Bronchial epithelial cell (primary cell): ENCODE measurements at regions not wholly inside any gene's neighbourhood (a gene's known extent, or its start where the extent isn't known, plus 50 kb on each side); places are given as distances from the start of the nearest gene placed in this dataset.
"Not testable (repeated sequence)": the region's sequence is repeated elsewhere in the genome, so short reads cannot be mapped to it uniquely, and the experiment has no call there.

Experiments
- DNase-seq: peaks from one replicate; pipeline ENCODE4 v3.0.0-alpha.2; 2010; ENCODE audit warnings: low read depth
- FAIRE-seq: peaks from 2 replicates; lab custom pipeline; 2011; peaks lifted over from hg19 to GRCh38; lab: Jason Lieb, UNC
- H3K27me3 ChIP-seq: 2 replicates; pipeline ENCODE4 v1.5.1; 2011; ENCODE audit warnings: low read length; ENCODE audit not compliant: control insufficient read depth, insufficient read depth
- H3K36me3 ChIP-seq: 2 replicates; pipeline ENCODE4 v1.5.1; 2011; ENCODE audit warnings: low read length; ENCODE audit not compliant: control insufficient read depth, insufficient read depth
- H3K4me3 ChIP-seq: 2 replicates; pipeline ENCODE4 v1.5.1; 2011; ENCODE audit warnings: mild to moderate bottlenecking, low read depth, low read length, control low read depth
- CTCF ChIP-seq: IDR thresholded peaks from 2 replicates; pipeline ENCODE4 v1.5.1; 2011; ENCODE audit warnings: mild to moderate bottlenecking, moderate library complexity, low read length, control low read depth, inconsistent platforms; ENCODE audit not compliant: insufficient read depth, severe bottlenecking

GRCh38 chr2:223316342-223316741, 264.4 kb downstream of the KCNE4 start:
- FAIRE-seq (no peak), DNase-seq (no peak)
- H3K36me3 ChIP-seq, result no peaks in the 10 kb centered on the region
- no peak for TF ChIP-seq CTCF
- H3K4me3 ChIP-seq, result no peak overlapping the region
- H3K27me3 ChIP-seq, result no peaks in the 10 kb centered on the region

- H3K36me3 ChIP-seq, result no peaks in the 10 kb centered on the region
- H3K27me3 ChIP-seq, result no peaks in the 10 kb centered on the region
- DNase-seq (no peak), FAIRE-seq (no peak)
- no peak overlapping the region for H3K4me3 ChIP-seq
- TF ChIP-seq CTCF, result no peak
Observed at GRCh38 chr2:223319601-223320000, 267.6 kb downstream of the KCNE4 start.

- no peak for TF ChIP-seq CTCF
- DNase-seq (no peak), FAIRE-seq (no peak)
Observed at GRCh38 chr2:223324402-223324801, 272.4 kb downstream of the KCNE4 start.

GRCh38 chr2:223328578-223328977, 273.6 kb downstream of the SCG2 start:
- Histone ChIP-seq H3K27me3 (no peaks in the 10 kb centered on the region), H3K4me3 (no peak overlapping the region), H3K36me3 (no peaks in the 10 kb centered on the region)
- DNase-seq, result no peak
- no peak for TF ChIP-seq CTCF
- FAIRE-seq, result no peak

More at GRCh38 chr2:223324402-223324801, 272.4 kb downstream of the KCNE4 start:
- no peaks in the 10 kb centered on the region for H3K36me3 ChIP-seq
- no peak overlapping the region for H3K4me3 ChIP-seq
- no peaks in the 10 kb centered on the region for H3K27me3 ChIP-seq

GRCh38 chr2:223330747-223331146, 271.4 kb downstream of the SCG2 start:
- H3K4me3 ChIP-seq, FAIRE-seq, H3K36me3 ChIP-seq, DNase-seq, H3K27me3 ChIP-seq: not testable (repeated sequence)

- H3K36me3 ChIP-seq, result no peaks in the 10 kb centered on the region
- no peak overlapping the region for H3K4me3 ChIP-seq
- DNase-seq, result no peak
- TF ChIP-seq CTCF, result no peak
- FAIRE-seq, result no peak
- no peaks in the 10 kb centered on the region for H3K27me3 ChIP-seq
Observed at GRCh38 chr2:223338016-223338415, 264.1 kb downstream of the SCG2 start.
